GM19328 (cell line): ENCODE measurements at regions not wholly inside any gene's neighbourhood (a gene's known extent, or its start where the extent isn't known, plus 50 kb on each side); places are given as distances from the start of the nearest gene placed in this dataset.
A peak's percentile ranks its signal among the peaks of the same experiment; 100 is the strongest.
"Not testable (repeated sequence)": the region's sequence is repeated elsewhere in the genome, so short reads cannot be mapped to it uniquely, and the experiment has no call there.

Experiments
- ATAC-seq: cut with Tn5 transposase; IDR thresholded peaks from one replicate; pipeline ENCODE4 v1.9.1; 2021; ENCODE audit warnings: mild to moderate bottlenecking, moderate library complexity; ENCODE audit not compliant: unreplicated experiment

DNA sequence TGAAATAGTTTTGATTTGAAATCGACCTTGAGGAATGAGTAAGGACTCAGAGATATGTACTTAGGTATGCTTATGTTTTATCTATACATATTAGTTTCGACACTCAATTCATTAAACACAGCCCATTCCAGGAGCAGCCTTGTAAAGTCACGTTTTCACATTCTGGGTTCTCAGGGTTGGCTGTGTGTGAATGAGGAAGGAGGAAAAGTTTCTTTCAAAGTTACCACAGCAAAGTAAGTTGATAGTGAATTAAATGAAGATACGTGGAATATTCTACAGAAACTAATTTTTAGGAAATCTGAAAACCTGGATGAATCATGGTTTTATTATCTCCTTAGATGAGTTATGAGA lies 133.5 kb downstream of the C3orf38 start:
- ATAC-seq = no peak

GRCh38 chr3:88291486-88291885 lies 141.7 kb downstream of the C3orf38 start:
- no peak for ATAC-seq

- no peak for ATAC-seq
Measured at GRCh38 chr3:88298189-88298588, 148.4 kb downstream of the C3orf38 start.

- no peak for ATAC-seq
Measured at GRCh38 chr3:88301273-88301995, 151.7 kb downstream of the C3orf38 start.

- no peak for ATAC-seq
Measured at GRCh38 chr3:88301996-88302393, 152.2 kb downstream of the C3orf38 start.

- ATAC-seq = not testable (repeated sequence)
Measured at GRCh38 chr3:88303331-88303904, 153.7 kb downstream of the C3orf38 start.

- ATAC-seq = no peak
Measured at GRCh38 chr3:88307666-88308065, 157.9 kb downstream of the C3orf38 start.

GRCh38 chr3:88311826-88312225 lies 162.1 kb downstream of the C3orf38 start:
- ATAC-seq = no peak

GRCh38 chr3:88312256-88312655 lies 162.5 kb downstream of the C3orf38 start:
- ATAC-seq = no peak

DNA sequence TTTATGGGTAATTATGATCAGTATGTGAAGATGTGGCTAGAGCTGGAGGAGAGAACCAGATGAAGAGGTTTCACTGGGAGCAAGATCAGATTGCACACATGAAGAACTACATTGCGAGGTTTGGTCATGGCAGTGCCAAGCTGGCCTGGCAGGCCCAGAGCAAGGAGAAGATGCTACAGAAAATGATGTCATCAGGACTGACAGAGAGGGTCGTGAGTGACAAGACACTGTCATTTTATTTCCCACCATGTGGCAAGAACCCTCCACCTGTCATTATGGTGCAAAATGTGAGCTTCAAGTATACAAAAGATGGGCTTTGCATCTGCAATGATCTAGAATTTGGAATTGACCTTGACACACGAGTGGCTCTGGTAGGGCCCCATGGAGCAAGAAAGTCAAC lies 168.3 kb downstream of the C3orf38 start:
- ATAC-seq = no peak

DNA sequence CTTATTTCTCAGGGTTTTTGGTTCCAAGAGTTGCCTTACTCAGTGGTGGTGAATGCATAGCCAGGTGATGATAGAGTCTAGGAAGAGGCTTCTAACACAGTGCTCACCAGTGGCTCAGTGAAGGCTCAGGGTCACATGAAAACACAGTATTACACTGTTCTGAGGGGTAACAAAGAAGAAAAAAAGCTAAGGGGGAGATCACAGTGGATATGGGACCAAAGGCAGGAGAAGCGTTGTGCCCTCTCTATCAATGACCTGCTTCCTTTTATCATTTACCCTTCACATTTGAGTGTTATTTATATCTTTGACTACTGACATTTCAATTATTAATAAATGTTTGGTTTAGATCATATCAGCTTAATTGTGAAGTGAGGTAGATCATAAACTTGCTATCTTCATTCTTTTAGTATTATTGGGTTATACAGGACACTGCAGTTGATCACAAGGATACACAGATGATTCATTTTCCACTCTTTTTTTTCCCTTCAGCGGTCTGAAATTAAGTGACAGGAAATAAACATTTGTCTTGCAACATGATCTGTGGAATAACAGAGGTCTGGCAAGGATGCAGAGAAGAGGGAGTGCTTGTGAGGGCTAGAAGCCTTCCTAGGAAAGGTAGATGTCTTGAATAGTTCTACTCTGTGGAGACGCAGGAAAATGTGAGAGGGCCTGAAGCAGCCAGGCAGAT lies 171.7 kb downstream of the C3orf38 start:
- ATAC-seq = no peak

- ATAC-seq = no peak
Measured at GRCh38 chr3:88324788-88325187, 175.0 kb downstream of the C3orf38 start.

GRCh38 chr3:88334187-88334868 lies 184.6 kb downstream of the C3orf38 start:
- ATAC-seq = no peak

DNA sequence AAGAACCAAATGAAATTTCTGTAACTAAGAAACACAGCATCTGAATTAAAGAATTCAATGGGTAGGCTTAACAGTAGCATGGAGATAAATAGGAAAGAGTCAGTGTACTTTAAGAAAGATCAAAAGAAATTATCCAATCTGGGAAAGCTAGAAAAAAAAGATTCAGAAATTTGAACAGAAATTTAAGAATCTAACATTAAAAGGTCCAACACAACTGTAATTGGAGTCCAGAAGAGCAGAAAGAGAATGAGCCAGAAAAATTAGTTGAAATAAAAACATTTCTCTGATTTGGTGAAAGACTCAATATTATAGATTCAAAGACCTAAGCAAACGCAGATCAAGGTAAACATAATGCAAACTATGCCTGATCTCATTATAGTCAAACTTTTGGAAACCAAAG lies 187.1 kb downstream of the C3orf38 start:
- no peak for ATAC-seq

GRCh38 chr3:88343264-88343663 lies 193.5 kb downstream of the C3orf38 start:
- no peak for ATAC-seq

DNA sequence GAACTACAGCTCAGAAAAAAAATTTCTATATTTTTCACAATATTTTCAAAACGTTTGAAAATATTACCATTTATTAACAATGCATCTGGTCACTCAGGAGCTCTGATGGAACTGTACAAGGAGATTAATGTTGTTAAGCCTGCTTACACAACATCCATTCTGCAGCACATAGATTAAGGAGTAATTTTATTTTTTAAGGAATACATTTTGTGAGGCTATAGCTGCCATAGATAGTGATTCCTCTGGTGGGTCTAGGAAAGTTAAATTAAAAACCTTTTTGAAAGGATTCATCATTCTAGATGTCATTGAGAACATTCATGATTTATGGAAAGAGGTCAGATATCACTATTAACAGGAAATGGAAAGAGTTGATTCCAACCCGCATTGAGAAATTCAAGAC lies 196.9 kb downstream of the C3orf38 start:
- no peak for ATAC-seq

GRCh38 chr3:88362428-88362827 lies 212.7 kb downstream of the C3orf38 start:
- no peak for ATAC-seq

DNA sequence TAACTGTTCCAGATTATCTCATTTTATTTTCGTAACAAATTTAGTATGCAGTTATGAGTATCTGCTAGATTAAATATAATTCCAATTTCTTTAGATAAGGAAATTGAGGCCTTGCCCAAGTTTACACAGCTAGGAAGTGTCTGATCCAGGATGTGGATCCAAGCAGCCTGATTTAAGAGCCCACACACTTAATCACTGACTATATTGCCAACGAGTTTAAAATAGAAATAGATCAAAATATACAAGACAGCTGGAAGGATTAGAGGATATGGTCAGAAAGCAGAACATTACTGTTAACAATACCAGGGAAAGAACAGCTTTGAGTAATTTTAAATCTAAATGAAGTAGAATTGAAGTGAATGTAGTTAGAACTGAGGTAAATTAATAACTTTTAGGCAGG lies 215.2 kb downstream of the C3orf38 start:
- no peak for ATAC-seq

- no peak for ATAC-seq
Measured at GRCh38 chr3:88369337-88369736, 219.6 kb downstream of the C3orf38 start.

GRCh38 chr3:88369767-88370166 lies 220.0 kb downstream of the C3orf38 start:
- ATAC-seq = no peak

- ATAC-seq = peak; percentile 71
Measured at GRCh38 chr3:88385090-88385489, 235.3 kb downstream of the C3orf38 start.

GRCh38 chr3:88398581-88398980 lies 248.8 kb downstream of the C3orf38 start:
- no peak for ATAC-seq
